ENCODE measurements at regions not wholly inside any gene's neighbourhood (a gene's known extent, or its start where the extent isn't known, plus 50 kb on each side); places are given as distances from the start of the nearest gene placed in this dataset.
"Not testable (repeated sequence)": the region's sequence is repeated elsewhere in the genome, so short reads cannot be mapped to it uniquely, and the experiment has no call there.

GRCh38 chr22:33971561-33971961 lies 51.3 kb upstream of the LARGE1 start:
- no peak for DNase-seq

GRCh38 chr22:33975841-33976240 lies 55.6 kb upstream of the LARGE1 start:
- DNase-seq, result no peak

GRCh38 chr22:33983558-33983957 lies 63.3 kb upstream of the LARGE1 start:
- DNase-seq, result no peak

- no peak for DNase-seq
Measured at GRCh38 chr22:33984211-33984610, 63.9 kb upstream of the LARGE1 start.

- DNase-seq, result no peak
Measured at GRCh38 chr22:33984656-33985285, 64.5 kb upstream of the LARGE1 start.

- no peak for DNase-seq
Measured at GRCh38 chr22:33985506-33985905, 65.2 kb upstream of the LARGE1 start.

- no peak for DNase-seq
Measured at GRCh38 chr22:33986167-33986771, 66.0 kb upstream of the LARGE1 start.

GRCh38 chr22:33986954-33987353 lies 66.7 kb upstream of the LARGE1 start:
- DNase-seq, result no peak

- DNase-seq, result not testable (repeated sequence)
Measured at GRCh38 chr22:33989263-33989662, 69.0 kb upstream of the LARGE1 start.

- no peak for DNase-seq
Measured at GRCh38 chr22:33991620-33992019, 71.3 kb upstream of the LARGE1 start.

- no peak for DNase-seq
Measured at GRCh38 chr22:33996824-33997223, 76.5 kb upstream of the LARGE1 start.

GRCh38 chr22:34000879-34001526 lies 80.7 kb upstream of the LARGE1 start:
- DNase-seq, result no peak

- no peak for DNase-seq
Measured at GRCh38 chr22:34001701-34002466, 81.6 kb upstream of the LARGE1 start.

GRCh38 chr22:34004058-34004457 lies 83.8 kb upstream of the LARGE1 start:
- DNase-seq, result no peak

GRCh38 chr22:34010259-34010658 lies 90.0 kb upstream of the LARGE1 start:
- no peak for DNase-seq

- DNase-seq, result no peak
Measured at GRCh38 chr22:34015642-34016041, 95.4 kb upstream of the LARGE1 start.

- no peak for DNase-seq
Measured at GRCh38 chr22:34017205-34017604, 96.9 kb upstream of the LARGE1 start.

- no peak for DNase-seq
Measured at GRCh38 chr22:34019190-34019845, 99.0 kb upstream of the LARGE1 start.

- DNase-seq, result no peak
Measured at GRCh38 chr22:34035209-34035608, 114.9 kb upstream of the LARGE1 start.

- DNase-seq, result no peak
Measured at GRCh38 chr22:34036931-34037330, 116.7 kb upstream of the LARGE1 start.

- DNase-seq, result no peak
Measured at GRCh38 chr22:34038801-34039555, 118.7 kb upstream of the LARGE1 start.

GRCh38 chr22:34045311-34045710 lies 125.0 kb upstream of the LARGE1 start:
- DNase-seq, result no peak
